Liver (tissue), 3 donors: ENCODE measurements at regions not wholly inside any gene's neighbourhood (a gene's known extent, or its start where the extent isn't known, plus 50 kb on each side); places are given as distances from the start of the nearest gene placed in this dataset.

Experiments used
- EGR1 ChIP-seq, 2 donors: IDR thresholded peaks; 2 replicates each; pipeline ENCODE4 v1.6.1; 2016 to 2018; ENCODE audit warnings: antibody characterized with exemption in 2 of 2, low read depth in 2 of 2
- FOXA1 ChIP-seq: IDR thresholded peaks from 2 replicates; pipeline ENCODE4 v1.6.1; 2016; ENCODE audit warnings: antibody characterized with exemption
- JUND ChIP-seq, 2 donors: IDR thresholded peaks; 2 replicates each; pipeline ENCODE4 v1.6.1; 2016; ENCODE audit warnings: antibody characterized with exemption in 2 of 2
- NR2F2 ChIP-seq: IDR thresholded peaks from 2 replicates; pipeline ENCODE4 v1.6.1; 2016; ENCODE audit warnings: antibody characterized with exemption
- RAD21 ChIP-seq, 2 donors: IDR thresholded peaks; 2 replicates each; pipeline ENCODE4 v1.6.1; 2016; ENCODE audit warnings: antibody characterized with exemption in 2 of 2, mild to moderate bottlenecking in 2 of 2
- SP1 ChIP-seq: IDR thresholded peaks from 2 replicates; pipeline ENCODE4 v1.6.1; 2018; ENCODE audit warnings: antibody characterized with exemption, mild to moderate bottlenecking
- TAF1 ChIP-seq: conservative IDR thresholded peaks from 2 replicates; pipeline ENCODE4 v1.6.1; 2016; ENCODE audit warnings: antibody characterized with exemption, mild to moderate bottlenecking
- YY1 ChIP-seq: IDR thresholded peaks from 2 replicates; pipeline ENCODE4 v1.6.1; 2016; ENCODE audit warnings: antibody characterized with exemption, mild to moderate bottlenecking
- TF ChIP-seq, protein P1 (sequence below): fragments of 150-350 bp; IDR thresholded peaks from 2 replicates; pipeline ENCODE4 v1.5.1; 2017; ENCODE audit warnings: improper control_type of control experiment, low read depth, low read length; ENCODE audit not compliant: missing input control
- TF ChIP-seq, protein P2 (sequence below): IDR thresholded peaks from 2 replicates; pipeline ENCODE4 v1.6.1; 2016; ENCODE audit warnings: antibody characterized with exemption
- TF ChIP-seq, protein P3 (sequence below): IDR thresholded peaks from 2 replicates; pipeline ENCODE4 v1.6.1; 2016; ENCODE audit warnings: antibody characterized with exemption, mild to moderate bottlenecking
- TF ChIP-seq, protein P4 (sequence below): IDR thresholded peaks from 2 replicates; pipeline ENCODE4 v1.6.1; 2016; ENCODE audit warnings: antibody characterized with exemption
- TF ChIP-seq, protein P5 (sequence below): IDR thresholded peaks from 2 replicates; pipeline ENCODE4 v1.6.1; 2016; ENCODE audit warnings: antibody characterized with exemption
- donor health status: healthy.
- donor health status: healthy.

DNA sequence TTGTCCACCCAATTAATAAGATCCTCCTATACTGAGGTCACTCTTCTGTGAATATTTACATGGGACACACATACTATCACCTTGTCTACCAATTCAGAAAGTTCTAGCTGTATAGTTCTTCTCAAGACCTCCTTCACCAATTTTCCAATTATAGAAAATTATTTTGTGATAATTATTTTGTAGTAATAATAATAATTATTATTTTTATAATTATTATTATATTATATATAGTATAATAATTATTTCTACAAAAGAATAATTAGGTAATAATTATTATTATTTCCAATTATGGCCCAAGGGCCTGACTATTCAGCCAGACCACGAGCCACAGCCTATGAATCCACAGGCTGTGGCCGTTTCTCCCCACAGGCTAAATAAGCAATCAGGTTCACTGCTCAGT lies 164.1 kb upstream of the IGSF21 start:
- TF ChIP-seq, protein P1, sequence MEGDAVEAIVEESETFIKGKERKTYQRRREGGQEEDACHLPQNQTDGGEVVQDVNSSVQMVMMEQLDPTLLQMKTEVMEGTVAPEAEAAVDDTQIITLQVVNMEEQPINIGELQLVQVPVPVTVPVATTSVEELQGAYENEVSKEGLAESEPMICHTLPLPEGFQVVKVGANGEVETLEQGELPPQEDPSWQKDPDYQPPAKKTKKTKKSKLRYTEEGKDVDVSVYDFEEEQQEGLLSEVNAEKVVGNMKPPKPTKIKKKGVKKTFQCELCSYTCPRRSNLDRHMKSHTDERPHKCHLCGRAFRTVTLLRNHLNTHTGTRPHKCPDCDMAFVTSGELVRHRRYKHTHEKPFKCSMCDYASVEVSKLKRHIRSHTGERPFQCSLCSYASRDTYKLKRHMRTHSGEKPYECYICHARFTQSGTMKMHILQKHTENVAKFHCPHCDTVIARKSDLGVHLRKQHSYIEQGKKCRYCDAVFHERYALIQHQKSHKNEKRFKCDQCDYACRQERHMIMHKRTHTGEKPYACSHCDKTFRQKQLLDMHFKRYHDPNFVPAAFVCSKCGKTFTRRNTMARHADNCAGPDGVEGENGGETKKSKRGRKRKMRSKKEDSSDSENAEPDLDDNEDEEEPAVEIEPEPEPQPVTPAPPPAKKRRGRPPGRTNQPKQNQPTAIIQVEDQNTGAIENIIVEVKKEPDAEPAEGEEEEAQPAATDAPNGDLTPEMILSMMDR, result no peak
- TF ChIP-seq JUND (IDR thresholded peaks at IDR 0.05) (no peak), EGR1 (IDR thresholded peaks at IDR 0.05; ENCODE audit: low read depth in 2 of 2) (no peak), TAF1 (no peak), YY1 (no peak), NR2F2 (no peak), RAD21 (IDR thresholded peaks at IDR 0.05) (no peak), SP1 (no peak), FOXA1 (no peak)
- TF ChIP-seq, protein P2, sequence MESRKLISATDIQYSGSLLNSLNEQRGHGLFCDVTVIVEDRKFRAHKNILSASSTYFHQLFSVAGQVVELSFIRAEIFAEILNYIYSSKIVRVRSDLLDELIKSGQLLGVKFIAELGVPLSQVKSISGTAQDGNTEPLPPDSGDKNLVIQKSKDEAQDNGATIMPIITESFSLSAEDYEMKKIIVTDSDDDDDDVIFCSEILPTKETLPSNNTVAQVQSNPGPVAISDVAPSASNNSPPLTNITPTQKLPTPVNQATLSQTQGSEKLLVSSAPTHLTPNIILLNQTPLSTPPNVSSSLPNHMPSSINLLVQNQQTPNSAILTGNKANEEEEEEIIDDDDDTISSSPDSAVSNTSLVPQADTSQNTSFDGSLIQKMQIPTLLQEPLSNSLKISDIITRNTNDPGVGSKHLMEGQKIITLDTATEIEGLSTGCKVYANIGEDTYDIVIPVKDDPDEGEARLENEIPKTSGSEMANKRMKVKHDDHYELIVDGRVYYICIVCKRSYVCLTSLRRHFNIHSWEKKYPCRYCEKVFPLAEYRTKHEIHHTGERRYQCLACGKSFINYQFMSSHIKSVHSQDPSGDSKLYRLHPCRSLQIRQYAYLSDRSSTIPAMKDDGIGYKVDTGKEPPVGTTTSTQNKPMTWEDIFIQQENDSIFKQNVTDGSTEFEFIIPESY, result no peak
- TF ChIP-seq, protein P3, sequence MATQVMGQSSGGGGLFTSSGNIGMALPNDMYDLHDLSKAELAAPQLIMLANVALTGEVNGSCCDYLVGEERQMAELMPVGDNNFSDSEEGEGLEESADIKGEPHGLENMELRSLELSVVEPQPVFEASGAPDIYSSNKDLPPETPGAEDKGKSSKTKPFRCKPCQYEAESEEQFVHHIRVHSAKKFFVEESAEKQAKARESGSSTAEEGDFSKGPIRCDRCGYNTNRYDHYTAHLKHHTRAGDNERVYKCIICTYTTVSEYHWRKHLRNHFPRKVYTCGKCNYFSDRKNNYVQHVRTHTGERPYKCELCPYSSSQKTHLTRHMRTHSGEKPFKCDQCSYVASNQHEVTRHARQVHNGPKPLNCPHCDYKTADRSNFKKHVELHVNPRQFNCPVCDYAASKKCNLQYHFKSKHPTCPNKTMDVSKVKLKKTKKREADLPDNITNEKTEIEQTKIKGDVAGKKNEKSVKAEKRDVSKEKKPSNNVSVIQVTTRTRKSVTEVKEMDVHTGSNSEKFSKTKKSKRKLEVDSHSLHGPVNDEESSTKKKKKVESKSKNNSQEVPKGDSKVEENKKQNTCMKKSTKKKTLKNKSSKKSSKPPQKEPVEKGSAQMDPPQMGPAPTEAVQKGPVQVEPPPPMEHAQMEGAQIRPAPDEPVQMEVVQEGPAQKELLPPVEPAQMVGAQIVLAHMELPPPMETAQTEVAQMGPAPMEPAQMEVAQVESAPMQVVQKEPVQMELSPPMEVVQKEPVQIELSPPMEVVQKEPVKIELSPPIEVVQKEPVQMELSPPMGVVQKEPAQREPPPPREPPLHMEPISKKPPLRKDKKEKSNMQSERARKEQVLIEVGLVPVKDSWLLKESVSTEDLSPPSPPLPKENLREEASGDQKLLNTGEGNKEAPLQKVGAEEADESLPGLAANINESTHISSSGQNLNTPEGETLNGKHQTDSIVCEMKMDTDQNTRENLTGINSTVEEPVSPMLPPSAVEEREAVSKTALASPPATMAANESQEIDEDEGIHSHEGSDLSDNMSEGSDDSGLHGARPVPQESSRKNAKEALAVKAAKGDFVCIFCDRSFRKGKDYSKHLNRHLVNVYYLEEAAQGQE, result no peak
- TF ChIP-seq, protein P4, sequence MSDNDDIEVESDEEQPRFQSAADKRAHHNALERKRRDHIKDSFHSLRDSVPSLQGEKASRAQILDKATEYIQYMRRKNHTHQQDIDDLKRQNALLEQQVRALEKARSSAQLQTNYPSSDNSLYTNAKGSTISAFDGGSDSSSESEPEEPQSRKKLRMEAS, result no peak
- TF ChIP-seq, protein P5, sequence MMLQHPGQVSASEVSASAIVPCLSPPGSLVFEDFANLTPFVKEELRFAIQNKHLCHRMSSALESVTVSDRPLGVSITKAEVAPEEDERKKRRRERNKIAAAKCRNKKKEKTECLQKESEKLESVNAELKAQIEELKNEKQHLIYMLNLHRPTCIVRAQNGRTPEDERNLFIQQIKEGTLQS, result no peak
